ENCODE measurements at regions not wholly inside any gene's neighbourhood (a gene's known extent, or its start where the extent isn't known, plus 50 kb on each side); places are given as distances from the start of the nearest gene placed in this dataset.

GRCh38 chr2:120936476-120937334 is 201.0 kb downstream of the GLI2 start:
- no peak for TF ChIP-seq POLR2AphosphoS5 (IDR thresholded peaks at IDR 0.05; ENCODE audit: low read depth, low read length)
- TF ChIP-seq POLR2A (IDR thresholded peaks at IDR 0.05; ENCODE audit: low read depth, low read length), result no peak
